Right hindlimb (tissue), 1 donor: ENCODE measurements at regions not wholly inside any gene's neighbourhood (a gene's known extent, or its start where the extent isn't known, plus 50 kb on each side); places are given as distances from the start of the nearest gene placed in this dataset.

ENCODE experiments used
- DNase-seq: peaks from one replicate; pipeline ENCODE4 v3.0.0-alpha.2; 2018

DNA sequence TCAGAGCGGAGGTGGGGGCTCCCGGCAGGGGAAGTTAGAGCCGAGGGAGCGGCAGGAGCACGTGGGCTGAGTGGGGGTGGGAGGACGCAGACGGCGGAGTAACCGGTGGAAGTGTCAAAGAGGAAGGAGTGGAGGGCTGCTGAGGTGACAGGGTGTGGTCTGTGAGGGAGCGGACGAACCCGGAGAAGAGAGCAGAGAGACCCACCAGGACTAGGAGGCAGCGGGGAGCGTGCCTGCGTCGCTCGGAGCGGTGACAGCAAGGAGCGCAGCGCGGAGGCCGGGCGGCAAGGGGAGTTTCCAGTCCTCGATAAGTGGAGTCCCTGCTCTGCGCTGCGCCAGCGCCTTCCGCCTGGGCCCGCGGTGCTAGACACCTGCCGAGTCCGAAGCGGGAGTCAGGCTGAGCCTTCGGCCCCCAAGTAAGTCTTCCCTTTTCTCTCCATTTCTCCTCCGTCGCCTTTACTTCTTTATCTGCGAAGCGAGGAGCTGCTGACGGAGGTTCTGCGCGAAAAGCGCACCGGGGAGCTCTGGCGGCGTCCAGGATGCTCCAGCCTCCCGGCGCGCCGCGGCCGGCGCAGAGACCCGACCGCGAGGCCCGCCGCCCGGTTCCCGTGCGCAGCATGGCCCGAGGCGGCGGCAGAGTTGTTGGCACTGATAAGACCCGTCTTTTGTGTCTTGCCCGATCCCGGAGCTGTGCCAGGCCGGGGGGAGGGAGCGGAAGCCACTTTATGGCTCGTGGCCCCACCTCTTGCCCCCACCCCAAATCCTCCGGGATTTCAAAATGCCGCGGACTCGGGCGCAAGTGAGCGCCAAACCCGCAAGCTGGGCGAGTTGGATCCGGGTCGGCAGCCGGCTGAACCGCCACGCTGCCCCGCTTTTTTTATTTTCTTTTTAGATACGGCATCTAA lies 533.0 kb upstream of the SEMA6D start:
- peak; percentile 56 for DNase-seq

DNA sequence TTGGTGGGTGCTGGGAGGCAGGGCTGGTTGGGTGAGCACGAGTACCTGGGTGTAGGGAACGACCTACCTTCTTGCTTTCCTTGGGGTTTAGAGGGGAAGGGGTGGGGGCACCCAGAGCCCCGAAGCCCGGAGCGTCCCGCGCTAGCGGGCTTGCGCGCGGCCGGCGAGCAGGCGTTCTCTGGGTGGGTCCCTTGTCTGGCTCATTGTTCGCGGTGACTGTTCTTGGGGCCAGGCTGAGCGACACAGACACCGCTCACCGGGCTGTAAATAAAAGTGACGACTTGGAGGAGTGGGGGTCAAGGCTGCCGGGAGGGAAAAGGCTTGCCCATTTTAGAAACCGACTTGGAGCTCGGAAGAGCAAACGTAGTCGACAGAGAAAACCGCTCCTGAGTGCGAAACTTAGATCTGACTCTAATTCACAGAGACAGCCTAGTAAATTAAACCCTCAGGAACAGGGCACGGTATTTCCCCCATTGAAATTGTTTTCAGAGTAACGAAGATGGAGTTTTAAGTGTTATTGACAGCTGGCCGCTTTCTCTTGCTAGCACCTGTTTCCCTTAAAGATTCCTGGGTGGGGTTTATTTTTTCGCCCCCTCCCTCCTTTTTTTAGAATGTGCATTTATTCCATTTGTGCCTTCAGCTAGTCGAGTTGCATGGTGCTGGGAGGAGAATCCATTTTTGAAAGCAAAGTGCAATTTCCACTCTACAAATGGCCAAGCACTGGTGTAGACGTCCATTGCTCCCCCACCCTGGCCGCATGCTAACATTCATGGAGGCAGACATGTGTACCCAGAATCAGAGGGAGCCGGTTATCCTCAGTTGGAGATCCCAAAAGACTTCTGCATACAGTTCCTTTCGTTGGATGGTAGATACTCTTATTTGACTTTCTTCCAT lies 532.1 kb upstream of the SEMA6D start:
- peak; percentile 36 for DNase-seq

DNA sequence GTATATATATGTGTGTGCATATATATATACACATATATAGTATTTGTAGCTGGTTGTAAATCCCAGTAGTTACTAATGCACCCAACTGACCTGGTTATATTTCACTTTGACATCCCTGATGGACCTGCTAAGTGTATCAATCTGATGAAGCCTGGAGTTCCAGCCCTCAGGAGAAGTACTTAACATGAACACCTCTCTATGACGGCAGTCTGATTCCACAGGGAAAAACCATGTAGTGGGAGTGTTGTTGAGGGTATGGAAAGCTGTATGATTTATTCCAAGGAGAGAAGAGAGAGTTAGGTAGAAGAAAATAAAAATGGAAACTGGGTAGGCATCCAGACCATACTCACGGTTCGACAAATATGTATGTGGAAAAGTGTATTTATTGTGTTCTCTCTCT lies 531.2 kb upstream of the SEMA6D start:
- DNase-seq, result no peak

DNA sequence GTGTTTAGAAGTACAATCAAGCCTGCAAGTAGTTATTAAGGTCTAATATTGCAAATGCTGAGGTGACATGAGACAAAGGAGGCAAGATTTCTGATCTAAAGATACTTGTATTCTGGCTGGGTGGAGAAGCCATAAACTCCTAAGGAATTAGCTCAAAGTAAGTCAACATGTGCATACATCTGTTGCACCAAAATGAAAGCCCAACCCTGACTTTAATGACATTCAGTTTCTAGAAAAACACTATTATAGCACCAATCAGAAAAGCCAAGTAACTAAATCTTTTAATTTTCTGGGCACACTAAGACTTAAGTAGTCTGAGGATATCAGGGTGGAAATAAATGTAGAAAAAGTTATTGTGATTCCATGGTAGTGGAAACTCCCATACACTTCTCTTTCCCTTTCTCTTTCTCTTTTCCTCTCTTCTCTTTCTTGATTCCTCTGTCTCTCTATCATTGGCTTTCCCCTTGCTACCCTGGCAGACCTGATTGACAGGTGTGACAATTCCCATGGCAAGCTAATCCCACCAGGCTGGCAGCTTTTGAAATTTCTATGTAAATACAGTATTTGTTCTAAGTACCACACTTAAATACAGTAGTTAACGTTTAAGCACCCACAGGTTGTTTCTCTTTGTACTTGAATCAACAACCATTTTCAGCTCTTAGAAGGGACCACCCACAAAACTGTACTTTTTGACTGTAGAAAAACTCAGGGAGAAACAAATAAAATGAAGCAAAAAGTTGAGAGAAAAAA lies 528.4 kb upstream of the SEMA6D start:
- no peak for DNase-seq

DNA sequence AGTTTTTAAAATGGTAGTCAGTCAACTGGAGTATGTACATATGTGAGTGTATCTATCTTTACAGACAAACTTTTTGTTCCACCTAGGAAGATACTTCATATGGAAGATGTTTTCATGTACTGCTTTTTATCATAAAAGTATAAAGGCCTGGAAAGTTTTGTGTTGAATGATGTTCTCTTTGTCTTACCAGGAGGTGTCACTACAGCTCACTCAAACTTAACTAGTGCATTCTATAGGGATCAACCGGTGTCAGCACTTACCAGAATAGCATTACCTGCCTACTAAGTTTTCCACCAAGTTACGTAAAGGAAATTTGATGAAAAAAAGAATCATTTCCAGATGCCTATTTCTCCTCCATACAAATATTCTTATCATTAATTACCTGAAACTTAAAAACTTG lies 522.6 kb upstream of the SEMA6D start:
- DNase-seq, result no peak

DNA sequence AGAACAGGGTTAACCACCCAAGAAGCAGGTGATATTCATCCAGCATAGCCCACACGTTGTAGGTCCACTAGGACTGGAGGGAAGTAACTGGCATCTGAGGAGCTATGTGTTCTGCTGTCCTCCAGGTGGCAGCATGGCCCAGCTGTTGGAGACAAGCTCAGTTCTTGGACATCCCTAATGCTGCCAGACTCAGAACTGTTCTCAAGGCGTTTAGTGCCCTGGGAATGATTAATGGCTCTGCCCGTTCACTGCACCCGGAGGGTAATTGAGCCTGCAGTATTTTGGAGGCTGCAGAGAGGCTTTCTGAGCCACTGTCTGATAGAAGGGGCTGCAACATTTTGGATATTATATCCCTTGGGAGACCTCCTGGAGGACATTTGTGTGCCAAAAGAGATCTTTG lies 521.3 kb upstream of the SEMA6D start:
- peak; percentile 90 for DNase-seq

DNA sequence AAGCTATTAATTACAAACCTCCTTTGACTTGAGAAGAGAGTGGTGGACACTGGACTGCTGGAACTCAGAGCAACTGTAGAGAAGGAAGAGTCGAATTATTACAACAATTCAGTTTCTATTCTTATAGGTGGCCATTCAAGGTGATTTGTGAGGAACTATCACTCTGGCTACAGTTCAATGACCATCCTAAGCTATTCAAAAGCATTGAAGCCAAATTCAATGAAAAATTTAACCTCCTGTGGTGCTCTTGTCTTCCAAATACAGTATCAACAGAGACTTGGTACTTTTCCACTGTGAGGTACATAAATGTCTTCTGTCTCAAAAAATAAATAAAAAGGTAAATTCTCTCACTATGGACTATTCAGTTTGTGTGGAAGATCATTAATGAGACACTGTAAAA lies 513.3 kb upstream of the SEMA6D start:
- DNase-seq, result no peak

DNA sequence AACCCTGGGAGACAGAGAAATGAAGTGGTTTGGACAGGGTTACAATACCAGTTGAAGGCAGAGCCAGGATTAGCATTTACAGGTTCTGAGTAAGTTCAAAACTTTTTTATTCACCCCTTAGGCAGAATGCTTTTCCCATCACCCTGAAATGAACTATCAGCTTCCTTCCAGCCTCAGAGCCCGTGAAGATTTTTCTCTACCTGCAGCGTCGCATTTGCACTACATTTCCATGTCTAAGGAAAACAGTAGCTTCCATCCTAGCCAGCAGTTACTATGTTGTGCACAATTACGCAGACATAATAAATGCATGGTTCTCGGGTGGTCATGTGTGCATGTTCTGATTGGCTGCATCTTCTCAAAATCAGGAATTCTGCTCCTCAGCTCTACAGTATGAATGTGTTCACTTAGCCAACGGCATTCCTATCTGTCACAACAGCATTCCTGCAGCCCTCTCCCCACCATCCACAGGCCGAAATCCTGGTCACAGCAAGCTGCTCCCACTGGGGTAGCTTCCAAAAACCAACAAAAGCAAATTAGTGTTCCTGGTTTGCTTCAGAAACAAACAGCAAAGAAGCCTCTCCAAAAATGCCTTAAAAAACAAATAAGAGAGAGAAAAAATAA lies 510.8 kb upstream of the SEMA6D start:
- no peak for DNase-seq

DNA sequence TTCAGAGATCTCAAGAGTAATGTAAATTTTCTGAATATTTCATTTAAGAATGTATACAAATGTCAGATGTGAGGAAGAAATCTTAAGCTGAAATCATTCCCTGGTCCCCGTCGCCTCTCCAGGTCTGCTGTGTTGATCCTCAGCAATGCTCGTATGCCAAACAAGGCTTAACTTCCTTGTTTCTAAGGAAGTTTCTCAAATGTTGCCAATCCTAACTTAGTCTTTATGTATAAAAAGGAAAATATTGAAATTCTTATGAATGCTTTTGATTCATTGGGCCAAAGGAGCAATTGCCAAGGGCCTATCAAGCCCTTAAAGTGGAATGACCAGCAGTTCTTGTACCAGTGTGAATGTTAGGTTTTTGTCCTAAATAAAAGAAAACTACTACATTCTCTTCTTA lies 507.7 kb upstream of the SEMA6D start:
- DNase-seq, result peak; percentile 27

DNA sequence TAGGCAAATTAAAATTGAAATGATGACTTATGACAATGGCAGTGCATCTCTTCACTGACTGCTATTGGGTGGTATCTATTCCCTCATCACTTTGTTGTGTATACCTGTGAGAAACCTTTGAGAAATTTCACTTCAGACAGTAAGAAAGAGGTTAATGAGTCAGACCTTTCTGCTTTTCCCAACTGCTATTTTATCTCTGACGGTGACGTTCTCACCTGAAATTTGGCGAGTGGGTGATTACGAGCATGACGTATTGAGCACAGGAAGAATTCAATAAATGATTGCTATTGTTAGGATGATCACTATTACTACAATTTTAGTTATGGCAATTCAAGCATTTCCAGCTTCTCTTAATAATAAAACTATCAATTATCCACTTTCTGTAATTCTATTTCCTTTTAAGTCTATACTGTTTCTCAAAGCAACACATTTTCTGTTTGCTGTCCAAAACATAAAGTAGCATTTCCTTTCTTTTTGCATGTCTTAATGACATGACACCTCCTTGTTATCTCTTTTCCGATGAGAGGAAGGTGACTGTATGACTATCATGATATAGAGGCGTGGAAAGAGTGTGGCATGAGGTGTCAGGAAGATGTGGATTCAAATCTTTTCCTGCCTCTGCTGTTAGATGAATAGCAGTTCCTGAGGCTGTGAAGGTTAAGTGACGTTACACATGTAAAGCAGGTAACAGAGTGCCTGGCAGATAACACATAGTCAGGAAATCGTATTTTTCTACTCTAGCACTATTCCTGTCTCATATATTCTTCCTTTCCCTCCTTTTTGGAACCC lies 504.9 kb upstream of the SEMA6D start:
- no peak for DNase-seq

DNA sequence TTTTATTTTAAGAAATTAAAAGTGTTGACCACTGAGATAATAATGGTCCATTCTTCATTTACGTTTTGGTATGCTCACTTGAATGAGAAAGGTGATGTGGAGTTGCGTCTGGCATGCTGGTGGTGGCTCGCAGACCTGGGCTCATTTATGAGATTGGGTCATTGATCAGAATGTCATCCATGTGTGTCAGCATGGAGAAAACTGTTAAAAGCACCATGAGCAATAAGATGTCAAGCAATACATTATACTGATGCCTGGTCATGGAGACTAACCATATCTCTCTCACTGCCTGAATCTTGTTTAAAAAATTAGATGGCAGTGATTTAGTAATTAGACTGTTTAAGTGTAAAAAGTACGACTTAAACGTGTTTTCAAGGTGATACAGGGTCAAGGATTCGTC lies 503.4 kb upstream of the SEMA6D start:
- no peak for DNase-seq

DNA sequence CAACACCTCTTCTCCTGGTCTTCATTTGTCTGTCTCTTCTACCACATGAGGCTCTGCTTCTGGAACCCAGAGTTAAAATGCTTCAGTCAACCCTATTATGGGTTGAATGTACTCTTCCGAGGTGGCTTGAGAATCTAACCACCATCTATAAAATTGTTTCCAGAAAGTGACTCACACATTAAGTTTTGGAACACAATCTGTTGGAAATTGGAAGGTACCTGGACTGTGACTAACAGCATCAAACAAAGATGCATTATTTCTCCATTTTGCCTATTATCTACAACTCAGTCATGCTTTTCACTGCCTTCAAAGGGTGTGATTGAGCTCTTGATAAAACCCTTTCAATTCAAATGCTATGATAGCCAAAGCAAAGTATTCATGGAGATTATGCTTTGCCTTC lies 499.0 kb upstream of the SEMA6D start:
- DNase-seq, result no peak

DNA sequence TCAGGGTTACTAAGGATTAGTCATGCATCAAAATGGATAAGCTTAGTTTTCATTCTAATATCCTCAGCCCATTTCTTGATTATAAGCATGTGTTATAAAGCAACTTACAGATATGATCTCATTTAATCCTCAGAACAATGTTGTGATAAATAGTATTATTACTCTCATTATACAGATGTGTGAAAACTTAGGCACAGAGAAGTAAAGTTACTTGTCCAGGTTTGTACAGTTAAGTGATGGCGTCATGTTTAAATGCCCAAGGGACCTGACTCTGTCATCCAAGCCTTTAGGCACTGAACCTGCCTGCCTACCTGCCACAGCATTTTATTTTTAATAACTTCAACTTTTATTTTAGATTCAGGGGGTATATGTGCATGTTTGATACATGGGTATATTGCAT lies 472.9 kb upstream of the SEMA6D start:
- DNase-seq, result no peak

DNA sequence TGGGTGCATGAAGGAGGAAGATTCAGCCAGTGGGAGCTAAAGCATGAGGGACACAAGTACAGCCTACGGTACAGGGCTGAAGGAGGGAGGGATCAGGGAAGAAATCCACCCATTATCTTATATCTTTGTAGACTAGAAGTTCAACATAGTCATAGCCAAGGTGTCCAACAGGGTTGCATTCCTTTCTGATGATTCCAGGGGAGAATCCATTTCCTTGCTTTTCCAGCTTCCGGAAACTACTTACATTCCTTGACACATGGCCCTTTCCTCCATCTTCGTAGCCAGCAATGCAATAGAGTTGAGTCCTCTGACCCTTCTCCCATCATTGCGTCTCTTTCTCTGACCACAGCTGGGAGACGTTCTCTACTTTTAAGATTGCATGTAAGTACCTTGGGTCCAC lies 471.0 kb upstream of the SEMA6D start:
- no peak for DNase-seq

DNA sequence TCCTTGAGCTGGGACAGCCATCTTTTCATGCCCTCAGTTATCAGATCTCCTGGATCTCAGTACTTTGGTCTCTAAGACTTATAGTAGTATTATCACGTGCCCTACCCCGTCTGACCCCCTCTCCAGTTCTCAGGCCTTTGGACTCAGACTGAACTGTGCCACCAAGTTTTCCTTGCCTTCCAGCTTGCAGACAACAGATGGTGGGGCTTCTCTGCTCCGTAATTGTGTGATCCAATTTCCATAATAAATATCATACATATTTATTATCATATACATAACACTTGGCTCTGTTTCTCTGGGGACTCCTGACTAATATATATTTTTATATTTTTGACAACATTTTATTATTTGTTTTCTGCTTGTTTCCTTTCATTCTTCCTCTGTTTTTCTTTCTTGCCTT lies 458.8 kb upstream of the SEMA6D start:
- DNase-seq, result no peak

DNA sequence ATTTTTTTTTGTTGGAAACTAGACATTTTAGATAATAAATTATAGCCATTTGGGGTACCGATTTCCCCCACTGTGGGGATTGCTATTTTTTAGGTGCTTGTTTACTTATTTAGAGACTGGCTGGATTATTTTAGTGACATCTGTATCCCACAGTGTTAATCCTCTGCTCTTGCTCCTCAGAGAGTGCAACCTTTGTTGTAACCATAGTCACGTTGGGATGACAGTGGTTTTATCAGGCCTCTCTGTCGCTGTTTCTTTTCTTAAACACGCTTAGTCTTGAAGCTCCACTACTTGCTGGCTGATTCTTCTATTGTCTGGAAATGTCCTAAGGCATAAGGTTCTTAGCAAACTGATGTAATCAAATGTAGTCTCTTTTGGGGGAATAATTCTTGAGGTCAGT lies 451.6 kb upstream of the SEMA6D start:
- DNase-seq, result no peak

DNA sequence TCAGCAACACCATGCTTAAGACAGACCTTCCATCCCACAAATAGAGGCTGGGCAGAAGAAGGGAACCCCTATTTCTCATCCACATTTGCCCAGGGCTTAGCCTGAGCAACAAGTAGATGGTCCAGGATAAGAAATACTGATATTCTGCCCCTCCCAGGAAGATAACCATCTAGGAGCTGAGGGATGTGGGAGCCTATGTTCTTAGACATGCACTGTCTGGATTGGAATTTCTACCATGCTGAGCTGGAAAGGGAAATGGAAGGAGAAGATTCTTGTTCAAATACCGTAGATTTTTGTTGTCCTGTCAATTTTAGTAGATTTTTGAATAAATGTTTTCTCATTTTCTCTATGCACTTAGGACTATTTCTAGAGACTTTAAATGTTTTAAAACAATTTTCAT lies 450.7 kb upstream of the SEMA6D start:
- no peak for DNase-seq

DNA sequence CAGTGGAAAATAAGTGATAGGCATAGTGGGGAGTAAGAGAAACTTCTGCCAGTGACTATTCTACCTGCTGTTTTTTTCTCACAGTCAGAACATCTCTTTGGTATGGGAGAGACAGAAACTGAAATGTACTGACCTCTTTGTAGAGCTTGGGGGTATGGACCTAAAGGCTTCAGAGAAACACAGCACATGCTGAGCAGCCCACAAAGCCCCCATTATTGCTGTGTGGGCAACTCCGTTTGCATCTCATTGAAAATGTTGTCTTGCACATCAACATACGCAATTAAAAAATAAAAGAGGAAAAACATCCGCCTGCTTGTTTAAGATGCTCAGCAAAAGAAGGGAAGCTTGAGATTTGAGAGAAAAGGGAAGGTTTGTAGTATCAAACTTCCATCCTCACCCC lies 443.4 kb upstream of the SEMA6D start:
- DNase-seq, result no peak

DNA sequence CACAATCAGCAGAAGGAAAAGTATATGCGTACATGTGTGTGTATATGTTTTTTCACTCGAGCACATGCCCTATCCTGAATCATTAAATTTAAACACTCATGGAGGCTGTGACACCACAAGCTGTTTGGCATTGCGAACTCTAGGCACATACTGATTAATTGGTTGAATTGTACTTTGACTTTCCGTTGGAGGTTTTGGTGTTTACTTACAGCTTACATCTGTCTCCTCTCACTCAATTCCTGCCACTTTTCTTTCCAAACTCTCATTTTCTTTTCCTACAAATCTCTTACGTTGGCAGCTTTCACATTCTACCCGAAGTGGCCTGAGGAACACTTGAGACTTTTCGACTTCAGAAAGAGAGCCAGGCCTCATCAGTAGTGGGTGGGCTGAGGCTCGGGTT lies 434.1 kb upstream of the SEMA6D start:
- no peak for DNase-seq

DNA sequence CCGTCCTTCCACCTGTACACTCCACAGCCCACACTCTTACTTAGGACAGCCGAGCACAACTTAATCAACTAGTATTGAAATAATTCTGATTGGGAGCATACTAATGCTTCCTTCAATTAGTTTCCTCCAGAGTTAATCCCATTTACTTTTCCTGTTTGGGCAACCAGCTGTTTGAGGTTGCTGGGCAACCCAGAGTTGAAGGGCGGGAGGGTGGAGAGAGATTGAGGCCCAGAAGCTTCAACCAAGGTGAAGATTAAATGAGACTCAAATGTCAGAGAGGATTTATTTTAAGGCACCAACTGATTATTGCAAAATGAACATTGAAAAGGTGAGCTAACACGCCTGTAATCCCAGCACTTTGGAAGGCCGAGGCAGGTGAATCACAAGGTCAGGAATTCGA lies 428.5 kb upstream of the SEMA6D start:
- no peak for DNase-seq

DNA sequence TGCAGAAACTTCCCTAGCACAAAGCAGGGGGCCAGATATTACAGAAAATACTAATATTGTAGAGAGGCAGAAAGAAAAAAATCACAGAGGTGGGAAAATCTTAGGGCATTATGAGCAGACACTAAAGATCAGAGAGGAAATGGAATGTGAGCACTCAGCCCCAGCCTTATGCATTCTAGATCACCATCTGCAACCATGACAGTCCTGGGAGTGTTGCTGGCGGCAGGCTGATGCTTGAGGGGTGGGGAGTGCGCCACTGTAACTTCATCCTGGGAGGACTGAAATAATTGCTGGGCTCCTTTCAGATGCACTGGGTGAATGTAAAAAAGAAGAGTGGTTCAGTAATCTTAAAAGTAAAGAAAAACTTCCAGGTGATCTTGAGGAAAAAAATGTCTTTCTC lies 427.6 kb upstream of the SEMA6D start:
- no peak for DNase-seq

DNA sequence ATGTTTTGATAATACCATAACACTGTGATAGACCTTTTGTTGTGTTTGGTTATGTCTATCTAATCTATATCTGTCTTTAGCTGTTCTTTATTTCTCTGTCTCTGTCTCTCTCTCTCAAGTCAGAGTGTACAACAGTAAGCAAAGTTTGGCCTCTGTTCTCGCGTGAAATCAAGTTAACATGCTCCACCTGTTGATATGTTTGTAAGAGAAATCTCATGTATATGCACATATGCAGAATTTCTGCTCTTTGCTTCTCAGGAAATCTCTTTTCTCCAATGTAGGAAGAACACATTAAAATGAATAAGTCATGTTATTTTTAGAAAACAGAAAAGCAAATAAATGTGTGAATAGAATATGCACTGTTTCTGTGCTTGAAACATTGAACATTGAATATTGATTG lies 425.5 kb upstream of the SEMA6D start:
- DNase-seq, result no peak
